Stimulated activated CD4-positive, alpha-beta T cell treated with anti-CD3 and anti-CD28 coated beads, Interleukin-4, amount 100 ng/mL, for 48 hours (primary cell): ENCODE measurements at regions not wholly inside any gene's neighbourhood (a gene's known extent, or its start where the extent isn't known, plus 50 kb on each side); places are given as distances from the start of the nearest gene placed in this dataset.
"Not testable (repeated sequence)": the region's sequence is repeated elsewhere in the genome, so short reads cannot be mapped to it uniquely, and the experiment has no call there.

ENCODE experiments used
- DNase-seq, 2 donors: peaks; one replicate each; pipeline ENCODE4 v3.0.0-alpha.2; 2020; ENCODE audit warnings: low read depth in 2 of 2

GRCh38 chr13:59407251-59407650 is 756.5 kb downstream of the DIAPH3 start:
- not testable (repeated sequence) for DNase-seq

DNA sequence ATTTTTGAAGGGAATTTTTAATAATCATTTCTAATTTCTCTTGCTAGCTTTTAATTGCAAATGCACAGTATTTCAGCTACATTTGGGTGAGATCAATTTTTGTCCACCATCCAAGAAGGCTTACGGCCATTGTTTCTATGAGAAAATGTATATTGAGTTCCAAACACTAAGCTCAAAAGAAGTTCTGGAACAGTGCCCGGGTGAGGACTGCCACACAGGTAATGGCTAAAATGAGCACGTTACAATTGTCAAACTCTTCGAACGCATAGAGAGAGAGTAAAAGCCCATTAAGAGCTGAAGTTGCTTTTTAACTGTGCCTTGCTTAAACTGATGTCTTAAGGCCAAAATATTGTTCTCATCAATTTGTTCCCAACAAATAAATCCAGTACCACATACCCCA is 755.0 kb downstream of the DIAPH3 start:
- DNase-seq: no peak

DNA sequence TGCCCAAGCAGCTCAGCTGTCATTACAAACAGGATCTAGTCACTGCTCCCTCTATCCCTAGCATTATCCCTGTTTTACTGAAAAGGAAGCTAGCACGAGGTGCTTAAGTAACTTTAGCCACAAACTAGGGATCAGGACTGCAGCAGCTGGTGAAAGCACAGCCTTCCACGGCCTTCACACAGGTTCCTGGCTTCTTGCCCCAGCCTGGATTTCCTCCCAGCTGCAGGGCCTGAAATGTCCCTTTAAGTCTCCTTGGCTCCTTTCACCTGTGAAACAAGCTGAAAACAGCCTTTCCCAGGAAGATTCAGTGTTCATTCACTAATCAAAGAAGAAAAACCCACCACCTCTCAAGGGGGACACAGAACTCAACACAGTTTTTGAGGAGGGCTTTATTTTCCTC is 754.5 kb downstream of the DIAPH3 start:
- DNase-seq: no peak

- no peak for DNase-seq
These were observed 754.0 kb downstream of the DIAPH3 start for GRCh38 chr13:59409634-59410200.

GRCh38 chr13:59413126-59413525 is 750.6 kb downstream of the DIAPH3 start:
- DNase-seq: no peak

GRCh38 chr13:59414006-59414405 is 749.7 kb downstream of the DIAPH3 start:
- no peak for DNase-seq

DNA sequence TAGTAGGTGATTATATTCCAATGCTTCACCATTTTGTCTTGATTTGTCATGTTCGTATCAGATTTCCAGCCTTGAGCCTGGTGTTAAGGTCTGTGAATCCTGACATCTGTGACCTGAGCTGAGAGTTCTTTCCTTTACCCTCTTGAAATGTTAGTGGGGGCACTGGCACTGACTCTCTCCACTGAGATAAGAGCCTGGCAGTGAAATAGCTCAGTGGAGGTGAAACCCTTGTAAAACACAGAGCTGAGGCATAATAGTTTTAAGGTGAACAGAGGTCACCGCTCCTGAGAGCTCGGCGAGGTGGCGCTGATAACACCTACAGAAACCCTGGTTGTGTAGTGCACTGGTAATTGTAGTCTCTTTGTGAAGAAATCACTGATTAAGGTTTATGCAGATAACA is 748.2 kb downstream of the DIAPH3 start:
- DNase-seq: no peak

- no peak for DNase-seq
These were observed 747.2 kb downstream of the DIAPH3 start for GRCh38 chr13:59416561-59416960.

DNA sequence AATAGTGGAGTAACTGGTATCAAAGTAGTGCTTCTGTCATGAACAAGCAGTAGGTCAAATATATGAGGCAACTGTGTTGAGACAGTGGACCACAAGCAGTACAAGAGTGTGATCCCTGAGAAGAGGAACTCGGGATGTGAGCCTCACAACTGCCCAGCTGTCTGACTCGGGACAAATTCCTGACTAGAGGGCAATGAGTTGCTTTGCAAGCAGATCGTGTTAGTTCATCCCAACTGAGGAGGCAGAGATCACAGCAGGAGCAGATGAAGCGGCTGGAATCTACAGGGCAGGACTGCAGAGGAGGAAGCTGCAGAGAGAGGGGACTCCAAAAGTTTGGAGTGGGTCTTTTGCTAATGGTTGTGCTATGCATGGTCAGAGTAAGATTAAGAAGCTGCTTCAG is 741.1 kb downstream of the DIAPH3 start:
- DNase-seq: no peak

DNA sequence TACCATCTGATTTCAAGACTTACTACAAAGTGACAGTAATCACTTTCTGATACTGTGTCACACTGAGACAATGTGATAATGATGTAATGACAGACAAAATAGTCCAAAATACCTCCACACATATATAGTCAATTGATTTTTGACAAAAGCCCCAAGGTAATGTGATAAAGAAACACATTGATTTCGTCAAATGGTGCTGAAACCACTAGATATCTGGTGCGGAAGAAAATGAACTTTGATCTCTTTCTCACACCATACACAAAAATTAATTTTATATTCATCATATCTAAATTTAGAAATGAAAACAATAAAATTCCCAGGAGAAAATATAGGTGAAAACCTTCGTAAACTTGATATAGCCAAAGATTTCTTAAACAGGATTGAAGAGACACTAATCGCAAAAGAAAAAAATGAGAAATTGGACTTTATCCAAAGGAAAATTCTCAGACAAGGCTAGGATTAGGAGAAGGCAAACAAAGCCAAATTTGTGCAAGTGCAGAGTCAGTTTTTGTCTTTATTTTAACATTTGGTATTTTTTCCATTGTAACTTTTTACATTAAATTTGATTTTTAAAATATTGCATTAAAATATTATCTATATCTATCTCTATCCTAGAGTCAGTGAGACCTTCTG is 739.9 kb downstream of the DIAPH3 start:
- no peak for DNase-seq

DNA sequence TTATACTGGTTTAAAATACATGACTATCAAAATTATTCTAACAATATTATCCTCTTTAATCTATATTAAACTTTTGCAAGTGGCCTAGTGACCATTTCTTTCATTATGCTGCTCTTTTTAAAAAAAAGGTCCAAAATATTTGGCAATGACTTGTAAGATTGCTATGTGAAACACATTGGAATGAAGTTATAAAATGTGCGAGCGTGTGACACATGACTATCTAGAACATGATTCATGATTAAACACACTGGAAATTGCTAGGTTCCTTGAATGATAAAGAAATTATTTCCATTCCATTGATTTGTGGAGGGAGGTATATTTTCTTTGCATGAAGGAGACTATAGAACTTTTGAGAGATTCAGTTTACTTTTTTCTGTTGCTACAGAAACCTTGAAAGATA is 739.1 kb downstream of the DIAPH3 start:
- DNase-seq: no peak

DNA sequence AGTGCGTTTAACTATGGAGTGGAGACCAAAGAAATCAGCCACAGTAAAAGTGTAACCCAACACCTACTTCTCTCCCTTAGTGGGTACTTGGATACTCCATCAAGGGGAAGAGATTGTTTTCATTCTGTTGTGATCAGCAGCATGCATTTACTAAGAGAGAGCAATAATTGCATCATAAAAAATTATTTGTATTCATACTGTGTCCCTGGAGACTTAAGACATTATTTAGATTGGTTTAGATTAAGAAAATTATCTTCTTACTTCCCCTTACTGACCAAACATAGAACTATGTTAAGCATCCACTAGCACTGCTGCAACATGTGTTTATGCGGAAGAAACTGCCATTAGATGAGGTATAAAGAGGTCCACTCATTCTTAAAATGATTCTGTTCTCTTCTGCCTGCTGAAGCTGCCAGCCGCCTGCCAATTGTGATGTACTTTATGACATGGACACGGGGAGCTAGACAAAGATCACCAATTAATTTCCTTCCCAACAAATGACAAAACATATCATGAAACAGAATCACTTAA is 738.5 kb downstream of the DIAPH3 start:
- DNase-seq: no peak

GRCh38 chr13:59435024-59435423 is 728.7 kb downstream of the DIAPH3 start:
- no peak for DNase-seq

GRCh38 chr13:59437544-59438301 is 726.0 kb downstream of the DIAPH3 start:
- no peak for DNase-seq

DNA sequence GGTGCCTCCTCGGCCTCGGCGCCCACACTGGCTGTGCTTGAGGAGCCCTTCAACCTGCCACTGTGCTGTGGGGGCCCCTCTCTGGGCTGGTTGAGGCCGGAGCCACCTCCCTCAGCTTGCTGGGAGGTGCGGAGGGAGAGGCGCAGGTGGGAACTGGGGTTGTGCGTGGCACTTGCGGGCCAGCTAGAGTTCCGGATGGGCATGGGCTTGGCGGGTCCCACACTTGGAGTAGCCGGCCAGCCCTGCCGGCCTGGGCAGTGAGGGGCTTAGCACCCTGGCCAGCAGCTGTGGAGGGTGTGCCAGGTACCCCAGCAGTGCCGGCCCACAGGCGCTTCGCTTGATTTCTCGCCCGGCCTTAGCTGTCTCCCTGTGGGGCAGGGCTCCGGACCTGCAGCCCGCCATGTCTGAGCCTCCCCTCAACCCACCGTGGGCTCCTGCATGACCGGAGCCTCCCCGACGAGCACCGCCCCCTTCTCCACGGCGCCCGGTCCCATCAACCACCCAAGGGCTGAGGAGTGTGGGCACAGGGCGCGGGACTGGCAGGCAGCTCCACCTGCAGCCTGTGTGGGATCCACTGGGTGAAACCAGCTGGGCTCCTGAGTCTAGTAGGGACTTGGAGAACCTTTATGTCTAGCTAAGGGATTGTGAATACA is 723.8 kb downstream of the DIAPH3 start:
- no peak for DNase-seq

DNA sequence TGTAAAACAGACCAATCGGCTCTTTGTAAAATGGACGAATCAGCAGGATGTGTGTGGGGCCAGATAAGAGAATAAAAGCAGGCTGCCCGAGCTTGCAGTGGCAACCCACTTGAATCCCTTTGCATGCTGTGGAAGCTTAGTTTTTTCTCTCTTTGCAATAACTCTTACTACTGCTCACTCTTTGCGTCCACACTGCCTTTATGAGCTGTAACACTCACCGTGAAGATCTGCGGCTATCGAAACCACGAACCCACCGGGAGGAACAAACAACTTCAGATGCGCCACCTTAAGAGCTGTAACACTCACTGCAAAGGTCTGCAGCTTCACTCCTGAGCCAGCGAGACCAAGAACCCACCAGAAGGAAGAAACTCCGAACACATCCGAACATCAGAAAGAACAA is 722.7 kb downstream of the DIAPH3 start:
- not testable (repeated sequence) for DNase-seq

- no peak for DNase-seq
These were observed 722.0 kb downstream of the DIAPH3 start for GRCh38 chr13:59441596-59442280.

GRCh38 chr13:59442461-59442860 is 721.3 kb downstream of the DIAPH3 start:
- no peak for DNase-seq

GRCh38 chr13:59442944-59443486 is 720.7 kb downstream of the DIAPH3 start:
- no peak for DNase-seq

DNA sequence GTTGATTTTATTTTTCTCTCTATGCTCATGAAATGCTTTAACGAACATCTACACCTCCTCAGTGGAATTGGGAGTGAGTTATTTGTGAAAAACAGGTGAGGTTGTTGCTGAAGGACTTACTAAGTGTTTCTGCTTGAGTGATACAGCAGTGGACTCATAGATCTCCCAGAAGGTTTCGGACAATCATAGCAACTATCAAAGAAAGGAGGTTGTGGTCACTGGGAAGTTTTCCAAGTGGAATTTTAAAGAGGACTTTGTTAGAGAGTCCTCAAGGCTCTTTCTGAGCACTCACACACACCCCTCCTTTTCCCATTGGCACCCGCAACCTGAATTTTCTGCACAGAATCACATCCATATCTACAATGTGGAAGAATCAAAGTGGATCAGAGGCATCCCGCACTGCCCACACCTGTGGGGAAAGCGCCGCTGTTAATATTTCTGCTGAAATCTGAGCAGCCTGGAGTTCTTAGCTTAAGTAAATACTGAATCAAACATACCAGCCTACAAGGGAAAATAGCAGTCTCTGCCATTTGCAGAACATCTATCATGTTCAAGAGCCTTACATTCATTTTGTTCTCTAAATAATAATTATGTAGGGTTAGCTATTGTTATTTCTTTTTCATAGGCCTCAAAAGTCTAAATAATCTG is 719.4 kb downstream of the DIAPH3 start:
- no peak for DNase-seq

- DNase-seq: no peak
These were observed 717.9 kb downstream of the DIAPH3 start for GRCh38 chr13:59445812-59446211.
